ENCODE measurements at regions not wholly inside any gene's neighbourhood (a gene's known extent, or its start where the extent isn't known, plus 50 kb on each side); places are given as distances from the start of the nearest gene placed in this dataset.

DNA sequence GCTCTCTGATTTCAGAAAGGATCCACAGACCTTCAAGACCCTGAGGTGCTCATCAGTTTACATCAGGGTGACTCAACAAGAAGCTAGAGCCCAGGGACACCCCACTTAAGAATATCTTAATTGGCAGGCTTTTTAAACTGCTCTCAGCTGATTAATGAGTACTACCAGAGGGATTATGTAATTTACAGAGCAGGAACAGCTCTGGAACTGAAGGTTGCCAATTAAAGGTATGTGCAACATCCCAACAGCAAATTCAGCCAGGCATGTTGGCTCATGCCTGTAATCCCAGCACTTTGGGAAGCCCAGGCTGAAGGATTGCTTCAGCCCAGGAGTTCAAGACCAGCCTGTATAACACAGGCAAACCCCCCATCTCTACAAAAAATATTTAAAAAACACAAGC is 295.7 kb downstream of the SETD4 start:
- TF ChIP-seq, protein P1, sequence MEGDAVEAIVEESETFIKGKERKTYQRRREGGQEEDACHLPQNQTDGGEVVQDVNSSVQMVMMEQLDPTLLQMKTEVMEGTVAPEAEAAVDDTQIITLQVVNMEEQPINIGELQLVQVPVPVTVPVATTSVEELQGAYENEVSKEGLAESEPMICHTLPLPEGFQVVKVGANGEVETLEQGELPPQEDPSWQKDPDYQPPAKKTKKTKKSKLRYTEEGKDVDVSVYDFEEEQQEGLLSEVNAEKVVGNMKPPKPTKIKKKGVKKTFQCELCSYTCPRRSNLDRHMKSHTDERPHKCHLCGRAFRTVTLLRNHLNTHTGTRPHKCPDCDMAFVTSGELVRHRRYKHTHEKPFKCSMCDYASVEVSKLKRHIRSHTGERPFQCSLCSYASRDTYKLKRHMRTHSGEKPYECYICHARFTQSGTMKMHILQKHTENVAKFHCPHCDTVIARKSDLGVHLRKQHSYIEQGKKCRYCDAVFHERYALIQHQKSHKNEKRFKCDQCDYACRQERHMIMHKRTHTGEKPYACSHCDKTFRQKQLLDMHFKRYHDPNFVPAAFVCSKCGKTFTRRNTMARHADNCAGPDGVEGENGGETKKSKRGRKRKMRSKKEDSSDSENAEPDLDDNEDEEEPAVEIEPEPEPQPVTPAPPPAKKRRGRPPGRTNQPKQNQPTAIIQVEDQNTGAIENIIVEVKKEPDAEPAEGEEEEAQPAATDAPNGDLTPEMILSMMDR (IDR thresholded peaks at IDR 0.05; ENCODE audit: low read depth, low read length, poor library complexity, severe bottlenecking) = no peak
- TF ChIP-seq EZH2phosphoT487 (IDR thresholded peaks at IDR 0.05; ENCODE audit: borderline replicate concordance, low read length) = no peak

Data from DOHH2 (cell line).